Dermis microvascular lymphatic vessel endothelial cell (primary cell): ENCODE measurements at regions not wholly inside any gene's neighbourhood (a gene's known extent, or its start where the extent isn't known, plus 50 kb on each side); places are given as distances from the start of the nearest gene placed in this dataset.

Experiments
- DNase-seq, 2 donors: peaks; one replicate each; pipeline versions ENCODE4 v3.0.0 to v3.0.0-alpha.2; 2010; ENCODE audit warnings: low read depth in 2 of 2

DNA sequence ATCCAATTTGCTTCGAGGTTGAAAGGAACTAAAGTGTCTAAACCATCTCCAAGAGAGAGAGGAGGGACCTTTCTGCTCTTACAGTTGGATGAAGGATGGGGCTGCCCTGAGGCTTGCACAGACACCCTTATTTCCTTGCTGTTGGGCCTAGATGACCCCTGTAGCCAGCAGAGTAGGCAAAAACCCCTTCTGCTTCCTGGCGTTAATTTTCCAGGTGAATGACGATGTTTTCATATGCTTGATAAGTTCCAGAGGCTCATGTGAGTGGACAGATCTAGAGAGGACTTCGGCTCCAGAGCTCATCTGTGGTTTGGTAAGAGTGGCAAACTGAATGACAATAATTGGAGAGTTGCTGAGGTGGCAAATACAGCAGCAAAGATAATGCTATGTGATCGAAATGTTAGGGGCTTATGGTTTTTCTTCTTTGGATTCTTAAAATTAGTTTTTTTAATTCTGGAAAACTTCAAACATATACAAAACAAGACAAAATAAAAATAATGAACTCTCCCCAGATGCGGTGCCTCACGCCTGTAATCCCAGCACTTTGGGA, 98.6 kb upstream of the MAP4K3 start:
- DNase-seq = no peak

DNA sequence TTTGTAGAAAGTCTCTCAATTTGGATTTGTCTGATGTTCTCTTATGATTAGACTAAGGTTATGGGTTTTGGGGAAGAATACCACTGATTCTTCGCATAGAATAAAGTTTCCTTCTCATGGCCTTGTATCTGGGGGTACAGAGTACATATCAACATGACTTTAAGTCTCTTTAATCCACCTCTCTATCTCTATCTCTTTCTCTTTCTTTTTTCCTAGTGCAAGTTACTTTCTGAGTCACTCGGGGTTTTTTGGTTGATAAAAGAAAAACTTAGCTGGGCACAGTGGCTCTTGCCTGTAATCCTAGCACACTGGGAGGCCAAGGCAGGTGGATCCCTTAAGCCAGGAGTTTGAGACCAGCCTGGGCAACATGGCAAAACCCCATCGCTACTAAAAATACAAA, 100.1 kb upstream of the MAP4K3 start:
- no peak for DNase-seq

DNA sequence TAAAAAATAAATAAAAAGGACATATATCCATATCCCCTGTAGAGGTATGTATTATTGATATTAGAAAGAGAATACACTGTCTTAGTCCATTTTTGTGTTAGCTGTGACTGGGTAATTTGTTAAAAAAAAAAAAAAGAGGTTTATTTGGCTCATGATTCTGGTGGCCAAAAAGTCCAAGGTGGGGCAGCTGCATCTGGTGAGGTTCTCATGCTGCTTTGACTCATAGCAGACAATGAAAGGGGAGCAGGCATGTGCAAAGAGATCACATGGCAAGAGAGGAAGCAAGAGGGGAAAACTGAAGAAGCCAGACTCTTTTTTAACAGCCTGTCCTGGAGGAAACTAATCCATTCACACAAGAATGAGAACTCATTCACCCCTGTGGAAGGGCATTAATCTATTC, 101.6 kb upstream of the MAP4K3 start:
- no peak for DNase-seq

DNA sequence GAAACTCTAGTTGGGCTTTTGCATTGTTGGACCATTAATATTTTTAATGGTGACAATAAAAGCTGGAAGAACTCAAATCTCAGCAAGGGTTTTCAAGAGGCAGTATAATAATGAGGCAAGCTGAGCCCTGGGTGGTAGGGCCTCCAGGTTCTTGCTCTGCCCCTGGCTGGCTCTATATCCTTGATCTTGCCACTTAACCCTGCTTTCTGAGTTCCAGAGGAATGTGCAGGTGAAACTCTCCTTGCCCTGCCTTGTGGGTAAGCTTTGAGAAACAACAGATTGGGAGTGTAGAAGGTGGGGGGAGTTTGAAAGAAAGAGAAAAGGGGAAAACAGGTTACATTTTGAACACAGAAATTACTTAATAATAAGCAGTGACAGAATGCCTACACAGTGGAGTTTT, 103.3 kb upstream of the MAP4K3 start:
- DNase-seq = no peak

DNA sequence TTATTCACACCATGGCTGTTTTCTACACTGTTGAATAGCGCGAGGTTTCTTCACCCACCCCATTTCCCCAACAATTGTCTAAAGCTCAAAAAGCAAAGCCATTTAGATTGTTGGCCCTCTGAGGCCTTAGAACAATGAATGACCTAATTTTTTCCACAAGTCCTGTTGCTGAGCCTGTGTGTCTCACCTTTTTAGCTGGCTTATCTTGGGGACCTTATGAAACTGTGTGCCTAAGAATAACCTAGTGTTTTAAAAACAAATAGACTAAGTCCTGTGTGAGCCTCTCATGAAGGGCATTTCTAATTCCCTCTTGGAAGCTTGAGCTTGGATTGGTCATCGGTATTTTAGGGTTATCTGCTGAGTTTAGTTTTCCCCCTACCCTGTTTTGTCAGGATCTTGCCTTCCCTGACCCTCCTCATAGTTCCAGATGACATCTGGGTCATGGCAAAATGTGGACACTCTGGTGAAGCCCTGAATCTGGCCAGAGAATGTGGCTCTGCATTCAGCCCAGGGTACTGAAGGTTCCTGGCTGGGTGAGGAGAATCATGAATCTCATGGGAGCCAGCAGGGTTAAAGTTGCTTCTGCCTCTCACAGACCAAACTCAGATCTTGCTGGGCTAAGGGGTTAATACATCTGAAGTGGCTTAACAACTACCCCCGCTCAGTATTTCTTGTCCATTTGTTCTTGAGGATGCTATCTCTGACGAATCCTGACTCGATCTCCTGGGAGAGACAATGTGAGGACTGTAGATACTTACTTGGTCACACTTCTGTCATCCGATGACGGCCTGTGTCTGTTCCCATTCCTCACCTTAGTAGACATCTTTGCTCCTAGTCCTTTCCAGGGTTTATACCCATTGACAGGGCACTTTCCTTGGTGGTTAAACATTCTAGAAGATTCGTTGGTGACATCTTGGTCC, 104.2 kb upstream of the MAP4K3 start:
- peak; percentile 53 to 75 for DNase-seq

DNA sequence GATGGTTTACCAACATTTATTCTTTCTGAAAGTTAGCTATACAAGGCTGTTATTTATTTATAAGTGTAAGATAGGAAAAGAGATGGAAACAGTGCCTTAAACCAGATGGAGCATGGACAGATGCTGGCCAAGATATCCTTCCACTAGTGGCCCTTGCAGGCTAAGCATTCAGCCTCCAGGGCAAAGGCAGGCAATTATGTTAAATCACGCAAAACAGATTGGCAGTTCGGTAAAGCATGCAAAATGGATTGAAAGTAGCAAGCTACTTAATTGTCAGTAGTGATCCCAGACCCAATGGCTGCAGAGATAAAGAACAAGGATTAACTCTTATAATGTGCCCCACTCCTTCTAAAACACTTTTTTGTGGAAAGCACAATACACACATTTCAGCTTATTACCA, 105.4 kb upstream of the MAP4K3 start:
- DNase-seq = no peak

DNA sequence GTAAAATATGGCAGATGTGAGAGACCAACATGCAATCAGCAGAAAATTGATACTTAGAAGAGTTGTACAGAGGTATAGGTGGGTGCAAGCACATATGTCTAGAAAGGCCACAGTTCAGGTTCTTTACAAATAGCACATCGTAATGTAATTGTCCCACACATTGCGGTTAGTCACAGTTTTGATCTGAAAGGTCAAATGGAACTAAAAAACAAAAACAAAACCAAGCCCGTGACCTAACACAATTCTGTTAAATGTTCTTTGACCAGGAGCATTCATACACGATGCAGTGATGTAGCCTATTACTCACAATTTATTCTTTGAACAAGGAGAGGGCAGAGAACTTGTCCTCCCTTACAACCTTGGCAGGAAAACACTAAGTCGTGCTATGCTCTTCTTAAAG, 108.9 kb upstream of the MAP4K3 start:
- peak in 1 of 2 donors; percentile 27 for DNase-seq

DNA sequence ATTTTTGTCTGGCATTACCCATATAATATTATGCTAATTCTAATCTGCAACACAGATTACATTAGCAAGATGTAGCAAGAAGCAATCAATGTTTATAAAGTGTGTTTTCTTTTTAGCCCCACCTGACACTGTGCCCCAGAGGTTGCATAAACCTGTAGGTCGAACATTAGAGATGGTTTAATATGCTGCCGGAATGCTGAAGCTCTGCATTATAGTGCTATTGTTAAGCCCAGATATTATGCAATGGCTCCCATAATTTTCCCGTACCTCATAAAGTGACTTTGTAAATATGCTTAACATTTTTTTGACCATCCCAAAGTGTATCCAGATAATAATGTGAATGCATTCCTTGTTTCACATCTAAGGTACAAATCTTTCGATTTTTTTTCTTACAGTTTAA, 109.3 kb upstream of the MAP4K3 start:
- no peak for DNase-seq

DNA sequence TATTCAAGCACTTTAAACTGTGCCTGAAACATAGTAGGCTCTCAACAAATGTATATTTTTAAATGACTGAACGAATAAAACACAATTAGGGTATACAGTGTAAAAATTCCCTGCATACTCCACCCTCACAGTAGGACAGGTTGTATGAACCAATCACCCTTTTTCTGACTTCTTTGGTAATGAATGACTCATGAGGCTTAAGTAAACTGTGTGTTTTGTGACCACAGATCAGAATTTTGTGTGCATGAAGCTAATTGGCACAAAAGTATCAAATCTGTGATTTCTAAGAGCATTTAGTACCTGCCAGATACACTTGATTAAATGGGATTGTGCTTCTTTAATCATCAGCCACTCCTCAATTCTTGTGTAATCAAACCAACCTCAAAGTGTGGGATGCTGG, 109.9 kb upstream of the MAP4K3 start:
- DNase-seq = no peak

DNA sequence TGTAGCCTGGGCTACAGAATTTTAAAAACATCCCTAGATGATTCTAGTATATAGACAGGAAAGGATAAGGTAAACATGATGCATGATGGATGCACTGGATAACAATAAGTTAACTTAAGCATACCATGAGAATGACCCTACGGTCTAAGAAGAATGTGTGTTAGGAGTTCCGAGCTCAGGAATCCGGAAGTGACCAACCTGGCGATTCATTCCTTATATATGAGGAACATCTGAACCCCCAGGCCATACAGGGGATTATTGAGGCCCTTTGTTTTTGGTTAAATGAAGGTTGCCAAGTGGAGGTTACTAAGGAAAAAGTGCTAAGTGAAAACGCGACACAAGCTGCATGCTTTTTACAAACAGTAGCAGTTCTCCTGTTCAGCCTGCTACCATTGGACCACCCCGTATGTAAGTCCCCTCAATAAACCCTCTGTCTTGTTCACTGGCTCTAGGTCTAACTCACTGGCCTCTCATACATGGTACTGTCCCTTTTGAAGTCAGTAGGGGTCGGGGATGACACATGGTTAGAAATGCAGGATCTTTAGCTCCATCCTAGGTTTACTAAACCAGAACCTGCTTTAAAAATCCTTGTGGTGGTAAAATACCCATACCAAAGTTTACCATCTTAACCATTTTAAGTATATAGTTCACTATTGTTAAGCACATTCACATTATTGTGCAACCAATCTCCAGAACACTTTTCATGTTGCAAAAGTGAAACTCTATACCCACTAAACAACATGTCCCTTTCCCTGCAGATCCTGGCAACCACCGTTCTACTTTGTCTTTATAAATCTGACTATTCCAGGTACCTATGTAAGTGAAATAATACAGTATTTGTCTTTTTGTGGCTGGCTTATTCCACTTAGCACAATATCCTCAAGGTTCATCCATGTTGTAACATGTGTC, 111.0 kb upstream of the MAP4K3 start:
- DNase-seq = peak in 1 of 2 donors; percentile 58

DNA sequence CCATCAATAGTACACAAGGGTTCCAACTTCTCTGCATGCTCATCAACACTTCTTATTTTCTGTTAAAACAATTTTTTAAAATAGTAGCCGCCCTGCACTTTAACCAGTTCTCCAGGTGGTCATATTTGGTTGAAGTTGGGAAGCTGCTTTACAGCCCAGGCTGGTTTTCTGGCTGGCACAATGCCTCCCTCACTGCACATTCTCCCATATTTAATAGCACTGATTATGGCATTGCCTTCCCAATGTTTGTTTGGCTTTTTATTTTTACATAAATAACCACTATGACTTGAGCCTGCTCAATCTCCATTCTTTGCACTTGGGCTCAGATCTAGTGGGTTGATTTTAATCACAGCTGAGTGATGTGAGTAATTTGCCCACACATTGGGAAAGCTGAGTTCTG, 111.9 kb upstream of the MAP4K3 start:
- no peak for DNase-seq

DNA sequence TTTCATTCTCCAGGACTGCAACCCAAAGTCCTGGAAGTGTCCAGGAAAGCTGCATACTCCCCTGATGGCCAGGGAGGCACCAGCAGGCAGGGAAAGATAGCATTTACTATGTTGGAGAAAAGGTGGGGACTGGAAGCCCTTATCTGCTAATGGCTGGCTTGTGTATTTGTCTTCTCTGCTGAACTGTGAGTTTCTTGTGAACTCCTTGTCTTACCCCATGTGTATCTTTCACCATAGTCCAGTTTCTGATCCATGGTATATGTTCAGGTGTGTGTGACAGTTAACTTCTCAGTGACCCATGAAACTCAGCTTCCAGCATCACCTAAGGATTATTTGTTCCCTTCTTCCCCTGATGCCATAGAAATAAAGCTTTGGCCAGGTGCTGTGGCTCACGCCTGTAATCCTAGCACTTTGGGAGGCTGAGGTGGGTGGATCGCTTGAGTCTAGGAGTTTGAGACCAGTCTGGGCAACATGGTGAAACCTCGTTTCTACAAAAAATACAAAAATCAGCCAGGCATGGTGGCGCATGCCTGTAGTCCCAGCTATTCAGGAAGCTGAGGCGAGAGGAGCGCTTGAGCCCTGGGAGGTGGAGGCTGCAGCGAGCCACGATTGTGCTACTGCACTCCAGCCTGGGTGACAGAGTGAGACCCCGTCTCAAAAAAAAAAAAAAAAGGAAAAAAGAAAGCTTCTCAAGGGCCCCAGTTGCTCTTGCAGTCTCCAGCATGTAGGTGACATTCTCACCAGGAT, 112.8 kb upstream of the MAP4K3 start:
- no peak for DNase-seq

DNA sequence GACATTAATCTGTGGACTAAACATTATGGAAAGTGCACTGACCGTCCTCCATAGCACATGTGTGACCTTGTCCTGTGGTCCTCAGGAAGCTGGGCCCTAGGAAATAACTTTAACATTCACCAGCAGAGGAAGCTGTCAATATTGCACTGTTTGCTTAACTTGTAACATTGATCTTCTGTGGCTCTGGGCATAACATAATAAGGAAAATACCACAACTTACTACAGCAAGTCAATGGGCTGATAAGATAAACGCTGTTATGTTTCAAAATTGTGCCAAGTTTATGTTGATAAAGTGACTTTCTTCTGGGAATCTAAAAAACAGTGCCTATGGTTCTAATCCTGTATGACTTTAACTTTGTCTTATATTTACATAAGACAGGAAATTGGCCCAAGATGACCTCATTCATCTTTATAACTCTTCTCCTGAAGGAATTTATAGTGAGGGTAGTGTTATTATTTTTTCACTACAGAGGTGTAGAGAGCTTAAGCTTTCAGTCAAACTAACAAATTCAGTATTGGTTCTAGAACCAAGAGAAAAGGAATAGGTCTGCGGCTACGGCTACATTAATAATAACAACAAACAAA, 113.7 kb upstream of the MAP4K3 start:
- DNase-seq = peak; percentile 11 to 65

DNA sequence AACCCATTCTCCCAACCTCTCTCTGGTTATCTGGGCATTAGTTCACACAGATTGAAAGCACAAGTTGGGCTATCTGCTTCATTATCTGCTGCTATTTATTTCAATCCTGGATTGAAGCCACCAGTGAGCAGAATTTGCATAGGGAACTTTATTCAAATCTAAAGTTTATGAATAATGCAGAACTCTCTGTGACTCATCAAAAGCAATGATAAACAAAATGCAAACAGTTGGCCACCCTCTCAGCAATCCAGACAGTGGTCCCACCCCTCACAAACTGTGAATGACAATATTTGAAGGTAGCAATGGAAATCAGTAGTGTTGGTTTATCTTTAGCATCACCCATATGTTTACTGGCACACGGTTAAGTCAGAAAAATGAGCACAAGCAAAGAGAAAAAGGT, 106.8 kb upstream of the TMEM178A start:
- DNase-seq = no peak

DNA sequence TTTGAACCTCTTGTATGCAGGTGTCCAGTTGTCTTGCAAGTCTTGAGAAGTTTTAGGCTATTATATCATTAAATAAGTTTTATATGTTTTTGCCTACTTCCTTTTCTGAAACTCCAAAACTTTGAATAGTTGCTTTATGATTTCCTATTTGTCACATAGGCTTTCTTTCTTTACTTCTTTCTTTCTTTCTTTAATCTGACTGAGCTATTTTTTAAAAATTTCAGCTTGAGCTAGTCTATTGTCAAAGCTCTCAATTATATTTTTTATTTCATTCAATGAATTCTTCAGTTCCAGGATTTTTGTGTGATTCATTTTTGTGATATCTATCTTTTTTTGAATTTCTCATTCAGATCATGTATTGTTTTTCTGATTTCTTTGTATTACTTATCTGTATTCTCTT, 102.1 kb upstream of the TMEM178A start:
- no peak for DNase-seq

DNA sequence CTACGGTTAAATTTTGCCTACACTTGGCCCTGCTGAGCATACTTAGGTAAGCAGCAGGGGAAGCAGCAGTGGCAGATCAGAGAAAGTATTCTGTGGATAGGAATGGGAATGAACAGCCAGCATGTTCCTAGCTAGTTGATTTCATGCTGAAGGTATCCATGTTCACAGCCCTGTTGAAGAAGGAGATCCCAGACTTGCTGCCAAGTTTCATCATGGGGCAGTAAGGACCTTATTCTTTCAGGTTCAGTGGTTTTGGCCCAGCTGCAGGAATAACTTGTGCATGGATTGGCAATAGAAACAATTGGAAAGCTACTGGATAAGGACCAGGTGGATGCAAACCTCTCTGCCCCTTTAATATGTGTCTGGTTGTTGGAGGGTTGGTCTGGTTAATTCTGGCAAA, 98.2 kb upstream of the TMEM178A start:
- DNase-seq = peak in 1 of 2 donors; percentile 21

DNA sequence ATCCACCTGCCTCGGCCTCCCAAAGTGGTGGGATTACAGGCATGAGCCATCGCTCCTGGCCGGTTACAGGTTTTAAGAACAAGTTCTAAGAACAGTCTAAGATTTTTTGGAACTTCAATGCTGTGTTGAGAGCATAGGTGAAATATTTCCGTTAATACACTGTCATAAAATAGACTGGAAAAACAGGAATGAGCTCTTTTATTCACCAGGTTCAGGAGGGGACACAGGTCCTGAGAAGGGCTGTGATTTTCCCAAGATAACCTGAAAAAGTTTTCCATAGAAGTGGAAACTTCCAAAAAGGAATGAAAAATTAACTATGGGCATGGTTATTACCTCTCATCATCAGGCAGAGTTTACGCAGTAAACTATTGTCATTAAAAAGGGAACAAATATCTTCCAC, 97.6 kb upstream of the TMEM178A start:
- peak in 1 of 2 donors; percentile 10 for DNase-seq

DNA sequence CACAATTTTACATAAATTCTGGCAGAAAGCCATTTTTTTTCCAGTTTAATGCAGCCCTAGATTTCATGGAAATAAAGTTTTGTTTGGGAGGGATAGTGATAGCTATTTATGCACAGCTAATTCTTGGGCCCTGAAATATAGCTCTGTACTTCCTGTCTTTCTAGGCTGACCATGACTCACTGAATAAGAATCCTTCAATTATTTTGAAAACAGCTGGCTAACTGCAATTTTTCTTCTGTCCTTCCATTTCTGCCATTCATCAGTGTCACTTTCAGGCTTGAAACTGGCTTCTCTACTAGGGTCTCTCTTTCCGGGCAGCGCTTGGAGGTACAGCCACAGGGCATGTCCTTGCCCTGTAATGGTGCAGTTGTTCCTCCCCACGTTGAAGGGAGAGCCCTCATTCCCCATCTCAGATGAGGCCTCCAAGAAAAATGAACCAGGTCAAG, 97.1 kb upstream of the TMEM178A start:
- DNase-seq = peak; percentile 61 to 92

DNA sequence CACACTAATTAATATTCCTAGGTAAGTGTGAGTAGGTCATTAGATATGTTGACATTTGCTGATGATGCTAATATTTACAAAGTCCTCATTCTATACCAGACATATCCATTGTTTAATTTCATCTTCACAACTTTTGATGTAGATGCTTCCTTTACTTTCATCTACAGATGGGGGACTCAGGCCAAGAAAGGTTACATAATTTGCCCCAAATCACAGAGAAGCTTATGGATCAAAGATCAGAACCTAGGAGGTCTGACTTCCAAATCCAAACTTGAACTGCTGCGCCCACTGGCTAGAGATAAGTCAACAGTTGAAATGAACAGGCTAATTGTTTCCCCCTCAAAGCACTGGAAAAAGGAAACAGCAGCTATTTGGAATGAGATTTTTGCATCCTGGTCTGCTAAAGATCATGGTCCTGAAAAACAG, 95.6 kb upstream of the TMEM178A start:
- no peak for DNase-seq

DNA sequence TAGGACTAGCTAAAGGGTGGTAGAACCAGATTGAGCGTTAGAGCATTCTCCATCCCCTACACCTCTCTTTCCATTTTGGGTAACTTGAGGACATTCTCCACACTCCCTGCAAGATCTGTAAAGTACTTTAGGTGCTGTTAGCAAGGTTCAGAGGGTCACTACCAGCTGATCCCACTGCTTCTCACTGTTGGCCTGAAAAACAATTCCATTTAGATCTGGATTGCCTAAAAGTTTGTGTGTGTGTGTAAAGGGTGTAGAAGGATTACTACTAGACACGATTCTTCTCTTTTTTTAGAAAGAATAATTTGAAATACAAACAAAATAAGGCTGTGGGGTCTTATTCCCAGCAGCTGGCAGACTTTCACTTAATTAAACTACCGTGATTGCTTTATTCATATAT, 95.1 kb upstream of the TMEM178A start:
- no peak for DNase-seq

DNA sequence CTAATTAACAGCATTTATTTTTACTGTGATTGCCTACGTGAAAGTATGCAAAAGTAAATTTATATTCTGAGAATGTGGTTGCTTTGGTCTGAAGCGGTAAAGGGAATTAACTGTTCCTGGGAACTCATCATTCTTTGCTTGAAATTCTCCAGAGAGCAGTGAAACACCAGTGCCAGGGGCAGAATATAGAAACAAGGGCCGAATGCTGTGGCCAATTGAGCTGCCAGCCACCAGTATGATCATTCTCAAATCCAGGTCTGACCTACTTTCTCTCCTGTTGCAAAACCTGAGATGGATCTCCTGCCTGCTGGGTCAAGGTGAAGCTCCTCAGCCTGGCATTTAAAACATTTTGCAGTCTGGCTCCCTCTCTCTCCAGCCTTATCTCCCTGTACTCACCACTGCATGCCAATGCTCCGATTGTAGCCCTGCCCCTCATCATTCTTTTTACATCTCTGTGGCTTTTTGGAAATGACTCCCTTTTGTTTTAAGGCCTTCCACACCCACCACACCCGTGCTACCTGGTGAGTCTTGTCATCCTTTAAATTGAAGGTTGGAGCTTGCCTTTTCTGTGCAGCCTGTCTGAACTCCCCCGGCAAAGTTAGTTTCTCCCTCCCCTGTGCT, 94.5 kb upstream of the TMEM178A start:
- DNase-seq = no peak
